Fibroblast of skin of back (primary cell): ENCODE measurements at regions not wholly inside any gene's neighbourhood (a gene's known extent, or its start where the extent isn't known, plus 50 kb on each side); places are given as distances from the start of the nearest gene placed in this dataset.
"Not testable (repeated sequence)": the region's sequence is repeated elsewhere in the genome, so short reads cannot be mapped to it uniquely, and the experiment has no call there.

Experiments used
- DNase-seq: peaks from one replicate; pipeline ENCODE4 v3.0.0-alpha.2; 2013

DNA sequence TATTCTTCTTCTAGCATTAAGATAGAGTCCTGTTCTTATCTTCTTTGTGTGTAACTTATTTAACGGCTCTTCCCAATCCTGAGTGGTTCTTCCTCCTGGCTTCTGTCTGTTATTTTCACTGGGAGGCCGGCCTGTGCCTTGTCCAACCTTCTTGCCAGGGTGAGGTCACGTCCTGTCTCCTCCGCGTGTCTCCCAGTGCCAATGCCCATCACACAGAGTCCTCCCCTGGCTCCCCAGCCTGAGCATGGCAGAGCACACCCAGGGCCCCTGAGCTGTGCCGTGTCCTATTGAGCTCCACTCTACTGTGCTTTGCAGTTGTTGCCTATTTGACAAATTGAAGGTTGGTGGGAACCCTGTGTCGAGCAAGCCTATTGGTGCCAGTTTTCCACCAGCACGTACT lies 487.3 kb downstream of the BRD1 start:
- DNase-seq = no peak

DNA sequence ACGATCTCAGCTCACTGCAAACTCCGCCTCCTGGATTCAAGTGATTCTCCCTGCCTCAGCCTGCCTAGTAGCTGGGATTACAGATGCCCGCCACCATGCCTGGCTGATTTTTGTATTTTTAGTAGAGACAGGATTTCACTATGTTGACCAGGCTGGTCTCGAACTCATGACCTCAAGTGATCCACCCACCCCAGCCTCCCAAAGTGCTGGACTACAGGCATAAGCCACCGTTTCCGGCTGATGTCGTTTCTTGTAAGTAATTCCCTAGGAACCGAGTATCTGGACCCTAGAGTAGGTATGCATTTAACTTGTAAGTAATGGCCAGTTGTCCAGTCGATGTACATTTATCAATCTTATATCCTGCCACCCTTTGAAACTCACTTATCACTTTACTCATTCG lies 491.2 kb downstream of the BRD1 start:
- DNase-seq = not testable (repeated sequence)

DNA sequence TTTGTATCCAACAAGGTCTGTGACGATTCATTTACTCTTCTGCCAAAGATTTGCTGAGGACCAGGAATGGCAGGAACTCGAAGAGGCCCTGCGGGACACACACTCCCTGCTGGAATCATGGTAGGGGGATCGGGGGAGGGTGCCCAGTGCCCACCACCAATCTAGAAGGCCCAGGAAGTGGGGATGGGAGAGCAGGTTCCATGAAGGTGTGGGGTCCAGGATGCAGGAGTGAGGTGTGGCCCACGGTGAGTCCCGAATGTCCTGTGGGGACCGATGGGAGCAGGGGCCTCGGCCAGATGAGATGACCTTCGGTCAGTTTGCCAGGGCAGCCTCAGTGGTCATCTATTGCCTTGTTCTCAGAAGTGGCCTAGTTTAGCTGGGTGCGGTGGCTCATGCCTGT lies 492.7 kb downstream of the BRD1 start:
- no peak for DNase-seq

DNA sequence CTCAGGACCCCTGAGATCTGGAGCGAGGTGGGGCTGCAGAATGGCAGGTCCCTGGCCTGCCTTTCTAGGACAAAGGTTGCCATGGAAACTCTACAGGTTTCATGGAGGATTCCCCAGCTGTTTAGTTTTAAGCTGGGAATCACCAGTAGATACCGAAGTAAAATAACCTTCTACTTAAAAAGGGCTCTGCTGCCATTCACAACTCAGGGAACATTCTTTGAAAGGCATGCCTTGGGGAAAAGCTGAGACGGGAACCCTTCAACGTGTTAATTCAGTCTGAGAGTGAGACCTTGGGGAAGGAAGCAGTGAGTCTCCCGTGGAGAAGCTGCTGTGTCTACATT lies 493.3 kb downstream of the BRD1 start:
- no peak for DNase-seq

DNA sequence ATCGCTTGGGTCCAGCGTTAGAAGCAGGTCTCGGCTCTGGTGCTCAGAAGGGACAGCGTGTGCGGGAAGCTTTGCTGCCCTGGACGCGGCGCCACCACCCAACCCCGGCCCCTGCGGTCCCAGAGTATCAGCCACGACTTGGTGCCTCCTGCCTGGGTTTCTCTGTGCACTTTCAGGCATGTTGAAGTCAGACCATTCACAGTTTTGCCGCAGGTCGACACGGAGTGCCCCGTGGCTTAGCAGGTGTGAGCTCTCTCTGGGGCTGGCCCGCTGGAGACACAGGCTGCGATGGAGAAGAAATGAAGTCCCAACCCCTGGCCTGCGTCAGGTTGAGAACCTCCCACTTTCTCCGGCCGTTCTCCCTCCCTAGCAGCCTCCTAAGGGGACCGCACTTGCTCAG lies 494.5 kb downstream of the BRD1 start:
- no peak for DNase-seq

DNA sequence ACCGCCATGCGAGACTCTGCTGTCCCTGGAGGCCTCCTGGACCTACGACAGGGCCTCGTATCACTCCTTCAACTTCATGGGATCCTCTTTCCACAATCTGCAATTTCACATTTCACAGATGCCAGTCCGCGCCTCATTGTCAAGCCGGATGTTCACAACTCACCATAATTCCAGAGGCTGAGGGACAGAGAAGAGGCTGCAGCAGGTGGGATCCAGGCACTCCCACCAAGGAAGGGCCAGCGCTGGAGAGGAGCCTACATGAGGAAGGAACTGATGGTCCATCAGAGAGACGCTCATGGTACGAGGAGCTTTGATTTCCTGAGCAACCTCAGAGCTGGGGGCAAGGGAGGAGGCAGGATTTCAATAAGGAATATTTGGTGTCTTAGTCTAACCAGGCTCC lies 495.0 kb downstream of the BRD1 start:
- no peak for DNase-seq

DNA sequence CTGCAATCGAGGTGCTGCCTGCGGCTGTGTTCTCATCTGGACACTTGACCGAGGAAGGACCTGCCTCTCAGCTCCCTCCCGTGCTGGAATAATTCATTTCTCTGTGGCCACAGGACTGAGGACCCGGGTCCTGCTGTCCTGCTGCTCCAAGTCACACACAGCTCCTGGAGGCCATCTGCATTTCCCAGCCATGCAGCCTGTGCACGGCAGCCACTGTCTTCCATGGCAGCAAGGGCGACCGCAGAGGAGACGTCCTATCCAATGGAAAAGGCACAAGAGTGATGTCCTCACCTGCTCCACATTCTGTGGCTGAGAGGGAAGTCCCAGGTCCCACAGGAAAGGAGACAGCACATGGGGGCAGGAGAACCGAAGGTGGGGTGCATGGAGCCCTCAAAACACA lies 495.8 kb downstream of the BRD1 start:
- no peak for DNase-seq

DNA sequence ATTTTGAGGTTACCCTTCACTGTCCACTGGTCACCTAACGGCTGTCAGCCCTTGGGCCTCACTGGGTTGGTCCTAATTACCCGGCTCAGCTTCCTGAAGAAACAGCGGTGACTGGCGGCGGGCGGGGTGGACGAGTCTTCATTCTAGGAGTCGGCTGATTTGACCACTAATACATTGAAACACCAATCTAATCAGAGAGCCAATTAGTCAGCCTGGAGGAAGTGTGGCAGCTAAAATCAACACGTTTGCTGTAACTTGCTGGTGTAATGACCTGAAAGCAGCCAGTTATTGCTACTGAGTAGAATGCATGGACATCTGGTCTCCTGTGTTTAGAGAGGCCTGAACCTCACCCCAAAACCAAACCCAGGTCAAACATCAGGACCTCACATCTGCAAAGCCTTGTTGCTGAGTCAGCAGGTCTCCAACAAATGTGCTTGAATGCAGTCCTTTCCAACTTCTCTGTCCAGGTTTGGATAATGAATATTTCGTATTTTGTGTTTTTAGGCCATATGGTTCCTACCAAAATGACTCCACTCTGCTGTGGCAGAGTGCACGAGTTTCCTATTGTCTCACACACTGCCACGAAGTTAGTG lies 496.4 kb downstream of the BRD1 start:
- no peak for DNase-seq

DNA sequence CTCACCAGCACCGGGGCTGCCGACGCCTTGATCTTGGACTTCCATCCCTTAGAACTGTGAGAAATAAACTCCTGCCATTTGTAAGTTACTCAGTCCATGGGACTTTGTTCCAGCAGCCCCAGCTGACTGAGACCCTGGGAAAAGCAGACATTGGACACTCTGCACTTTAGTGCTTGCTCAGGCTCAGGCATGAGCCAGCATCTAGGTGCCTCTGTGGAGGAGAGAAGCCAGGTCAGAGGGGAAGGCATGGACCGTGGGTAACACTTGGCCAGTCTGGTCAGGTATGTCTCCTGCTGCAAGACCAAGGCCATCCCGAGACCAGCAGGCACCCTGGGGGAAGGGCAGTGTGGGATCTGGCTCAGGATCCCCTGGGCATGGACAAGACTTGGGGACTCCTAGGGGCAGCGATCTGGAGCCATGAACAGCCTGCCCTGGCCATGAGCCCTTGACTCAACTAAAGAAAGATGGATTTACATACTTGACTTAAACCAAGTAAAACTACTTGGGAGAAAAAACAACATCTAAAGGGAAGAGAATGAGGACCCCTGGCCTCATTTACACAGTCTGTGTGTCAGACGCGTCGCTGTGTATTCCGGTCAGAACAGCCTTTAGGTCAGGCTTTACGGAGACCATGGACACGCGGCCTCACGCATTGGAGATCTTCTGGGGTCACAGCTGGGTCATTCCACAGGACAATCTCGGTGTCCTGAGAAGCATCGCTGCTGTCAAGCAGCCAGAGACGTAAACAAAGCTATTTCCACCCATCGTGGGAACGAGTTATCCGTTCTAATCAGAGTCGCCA lies 497.1 kb downstream of the BRD1 start:
- no peak for DNase-seq

DNA sequence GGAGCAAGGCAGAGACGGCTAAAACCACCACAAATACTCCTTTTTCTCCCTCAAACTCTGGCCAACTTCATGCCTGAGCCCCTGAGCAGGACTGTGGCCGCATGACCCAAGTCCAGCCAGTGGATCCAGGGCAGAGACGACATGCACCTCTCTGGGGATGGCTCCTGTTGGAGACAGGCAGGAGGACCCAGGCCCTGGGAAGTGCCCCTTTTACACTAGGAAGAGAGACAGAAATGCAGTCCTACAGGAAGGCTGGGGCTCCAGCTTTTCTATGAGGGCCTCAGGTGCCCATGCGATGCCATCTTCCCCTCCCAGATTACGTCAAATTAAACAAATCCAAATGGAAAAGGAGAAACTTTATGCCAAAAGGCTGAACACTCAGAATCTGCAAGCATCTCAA lies 498.0 kb downstream of the BRD1 start:
- no peak for DNase-seq

DNA sequence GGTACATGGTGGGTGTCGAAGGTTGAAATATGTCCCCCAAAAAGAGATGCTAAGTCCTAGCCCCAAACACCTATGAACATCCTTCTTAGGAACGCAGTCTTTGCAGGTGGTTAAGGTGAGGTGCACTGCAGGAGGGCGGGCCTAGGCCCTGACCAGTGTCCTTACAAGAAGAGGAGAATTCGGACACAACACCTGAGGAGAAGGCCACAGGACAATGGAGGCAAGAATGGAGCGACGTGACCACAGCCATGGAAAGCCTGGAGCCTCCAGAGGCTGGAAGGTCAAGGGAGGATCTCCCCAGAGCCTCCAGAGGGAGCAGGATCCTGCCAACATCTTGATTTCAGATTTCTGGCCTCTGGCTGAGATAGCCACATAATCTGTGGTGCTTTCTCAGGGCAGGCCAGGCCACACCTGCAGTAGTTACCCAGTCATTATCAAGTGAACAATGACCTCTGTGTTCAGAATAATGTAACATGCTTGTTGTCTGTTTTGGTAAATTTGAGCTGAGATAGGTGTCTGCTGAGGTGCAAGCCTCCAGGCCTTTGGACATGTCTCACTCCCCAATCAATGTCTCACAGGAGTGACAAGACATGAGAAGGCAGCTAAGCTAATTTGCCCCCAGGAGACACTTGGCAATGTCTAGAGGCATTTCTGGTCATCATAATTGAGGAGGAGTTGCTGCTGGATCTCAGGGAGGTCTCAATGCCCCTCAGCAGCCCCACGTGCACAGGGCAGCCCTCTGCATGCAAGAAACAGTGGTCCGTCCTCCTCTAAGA lies 498.9 kb downstream of the BRD1 start:
- DNase-seq = no peak

DNA sequence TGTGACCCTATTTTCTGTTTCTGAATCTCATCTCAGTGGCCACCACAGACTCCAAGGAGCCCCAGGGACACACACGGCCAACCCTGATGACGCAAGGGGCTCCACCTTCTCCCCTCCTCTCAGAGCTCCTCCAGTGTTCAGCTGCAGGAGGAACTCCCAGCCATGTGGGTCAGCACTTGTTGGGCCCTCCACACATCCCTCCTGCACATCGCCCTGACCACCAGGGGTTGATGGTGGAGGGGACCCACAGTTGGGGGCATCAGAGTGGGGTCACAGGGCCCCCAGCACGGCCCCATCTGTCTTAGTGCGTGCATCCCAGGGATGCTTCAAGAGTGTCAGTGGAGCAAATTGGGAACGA lies 499.6 kb downstream of the BRD1 start:
- no peak for DNase-seq

DNA sequence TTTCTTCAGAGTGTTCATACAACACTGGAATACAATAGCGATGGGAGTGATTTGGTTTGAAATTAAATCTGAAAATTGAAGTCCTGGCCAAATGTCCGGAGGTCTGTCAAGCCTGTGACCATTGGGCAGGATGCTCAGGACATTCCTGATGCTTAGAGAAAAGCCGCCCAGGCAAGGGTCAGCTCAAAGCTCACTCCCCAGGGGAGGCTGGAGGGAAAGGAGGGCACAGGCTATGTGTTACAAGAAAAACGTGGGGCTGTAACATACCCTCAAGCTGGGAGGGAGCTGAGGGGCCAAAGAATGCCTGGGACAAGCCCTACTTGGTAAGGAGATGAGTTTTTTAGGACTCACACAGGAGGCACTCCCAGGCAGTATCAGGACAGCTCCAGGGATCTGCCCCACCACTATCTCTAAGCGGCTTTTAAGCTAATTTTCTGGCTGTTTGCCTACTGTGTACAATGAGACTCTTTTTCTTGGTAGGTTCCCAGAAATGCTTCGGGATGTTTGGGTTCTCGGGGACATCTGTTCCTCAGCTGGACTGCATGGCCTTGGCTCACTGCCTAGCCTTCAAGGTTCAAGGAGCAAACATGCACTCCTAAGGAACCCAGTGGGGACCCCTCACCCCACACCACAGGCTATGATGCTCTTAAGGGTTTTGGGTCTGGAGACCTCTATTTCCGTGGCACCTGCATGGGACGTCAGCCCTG lies 500.1 kb downstream of the BRD1 start:
- no peak for DNase-seq

DNA sequence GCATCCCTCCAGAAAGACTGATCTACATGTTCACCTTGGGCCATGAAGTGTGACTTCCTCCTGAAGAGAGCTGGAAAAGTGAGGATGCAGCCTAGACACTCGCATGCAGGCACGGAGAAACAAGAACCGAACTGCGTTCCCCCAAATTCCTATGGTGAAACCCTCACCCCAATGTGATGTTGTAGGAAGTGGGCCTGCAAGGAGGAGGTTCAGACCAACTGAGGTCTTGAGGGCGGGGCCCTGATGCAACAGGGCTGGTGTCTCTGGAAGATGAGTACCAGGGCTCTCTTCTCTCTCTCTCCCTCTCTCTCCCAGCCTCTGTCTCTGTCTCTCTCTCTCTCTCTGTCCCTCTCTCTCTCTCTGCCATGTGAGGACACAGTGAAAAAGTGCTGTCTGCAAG lies 501.1 kb downstream of the BRD1 start:
- no peak for DNase-seq

DNA sequence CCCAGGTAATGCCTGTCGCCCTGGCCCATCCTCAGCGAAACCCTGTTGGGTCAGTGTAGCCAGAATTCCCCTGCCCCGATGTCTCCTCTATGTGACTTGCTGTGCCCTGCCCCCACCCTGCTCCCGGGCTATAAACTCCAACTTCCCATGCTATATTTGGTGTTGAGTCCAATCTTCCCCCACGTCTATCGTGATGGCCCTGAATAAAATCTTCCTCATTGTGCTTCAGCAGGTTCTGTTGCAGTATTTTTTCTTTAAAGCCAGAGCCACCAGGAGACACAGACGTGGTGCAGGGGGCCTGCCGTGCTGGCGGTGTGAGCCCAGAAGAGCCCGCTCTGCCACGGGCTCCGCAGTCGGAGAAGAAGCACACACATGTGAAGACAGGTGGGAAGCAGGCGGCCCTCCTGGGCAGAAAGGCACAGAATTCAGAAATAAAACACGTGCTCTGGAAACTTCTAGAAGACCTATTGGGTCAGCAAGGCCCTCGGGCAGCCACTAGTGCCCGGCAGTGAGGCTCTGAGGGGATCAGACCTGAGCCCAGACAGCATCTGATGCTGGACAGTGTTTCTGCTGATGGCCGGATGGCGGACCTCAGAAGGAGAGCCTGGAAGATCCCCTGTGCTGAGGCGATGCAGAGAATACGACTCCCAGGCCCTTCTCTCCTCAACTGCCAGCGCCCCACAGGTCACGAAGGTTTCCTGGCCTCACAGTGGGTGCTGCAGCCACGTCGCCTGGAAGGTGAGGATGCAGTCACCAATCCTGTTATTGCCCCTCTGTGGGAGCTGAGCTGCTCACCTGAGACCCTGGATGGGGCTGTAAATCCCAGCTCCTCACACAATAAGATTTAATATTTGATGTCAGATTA lies 501.9 kb downstream of the BRD1 start:
- DNase-seq = no peak

DNA sequence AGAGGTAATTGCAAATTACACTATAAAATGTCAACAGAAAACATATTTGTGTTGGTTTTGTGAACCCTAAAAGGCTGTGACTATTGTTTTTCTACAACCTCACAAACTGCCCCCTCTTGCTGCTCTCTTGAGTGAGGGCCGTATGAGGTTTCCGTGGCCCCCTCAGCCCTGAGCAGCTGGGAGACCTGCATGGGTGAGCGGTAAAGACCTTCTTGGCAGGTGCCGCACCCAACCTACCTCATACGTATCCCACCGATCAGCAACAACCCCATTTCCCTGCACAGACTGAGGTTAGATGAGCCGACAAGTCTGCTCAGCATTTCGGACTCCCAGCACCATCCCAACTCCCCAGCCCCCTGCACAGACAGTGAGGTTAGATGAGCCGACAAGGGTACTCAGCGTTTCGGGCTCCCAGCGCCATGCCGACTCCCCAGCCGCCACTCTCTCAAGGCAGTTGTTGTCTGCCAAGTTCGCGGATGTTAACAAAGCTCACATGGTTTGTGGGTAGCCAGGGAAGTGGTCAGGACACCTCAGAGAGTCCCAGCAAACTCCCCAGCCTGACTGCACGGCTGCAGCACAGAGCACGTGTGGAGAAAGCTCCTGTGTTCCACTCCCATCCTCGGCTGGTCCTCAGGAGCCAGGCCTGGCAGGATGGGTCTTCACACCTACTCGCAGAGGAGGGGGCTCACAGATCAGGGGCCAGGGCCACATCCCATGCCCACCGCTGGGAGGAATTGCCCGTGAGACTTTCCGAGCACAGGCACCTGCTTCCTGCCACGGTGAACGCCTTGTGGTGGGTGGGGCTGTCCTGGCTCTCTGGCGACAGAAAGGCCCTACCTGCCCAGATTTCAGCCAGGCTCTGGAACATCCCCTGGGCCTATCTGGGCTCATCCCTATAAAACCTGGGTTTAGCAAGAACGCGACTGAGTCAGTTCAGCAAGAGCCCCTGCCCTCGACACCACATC lies 502.9 kb downstream of the BRD1 start:
- no peak for DNase-seq

DNA sequence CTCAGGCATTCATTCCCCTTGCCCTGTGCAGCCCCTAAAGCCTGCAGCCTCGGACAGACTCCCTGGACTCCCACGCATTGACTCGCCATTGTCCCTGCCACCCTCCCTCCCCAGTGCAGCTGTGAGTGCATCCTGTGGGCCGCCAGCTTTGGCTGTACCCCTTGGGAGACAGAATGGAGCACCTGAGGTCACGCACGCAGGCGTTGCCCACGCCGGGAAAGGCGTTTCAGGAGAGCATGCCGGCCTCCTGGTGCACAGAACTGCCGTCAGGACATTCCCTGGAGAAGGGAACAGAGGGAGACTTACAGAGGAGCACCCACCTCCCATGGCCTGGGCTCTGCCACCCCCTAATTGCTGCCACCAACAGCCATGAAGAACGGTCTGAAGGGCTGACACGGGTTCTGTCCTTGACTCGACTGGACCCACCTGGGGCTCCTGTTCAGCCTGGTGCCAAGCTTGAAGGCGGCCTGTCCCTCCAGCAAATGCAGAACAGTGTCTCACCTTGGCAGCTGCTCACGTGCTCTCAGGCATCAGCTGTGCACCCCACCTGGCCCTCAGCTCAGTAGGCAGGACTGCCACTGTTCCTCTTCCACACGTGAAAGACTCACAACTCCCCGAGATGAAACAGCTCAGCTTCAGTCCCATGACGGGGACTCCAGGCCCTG lies 503.8 kb downstream of the BRD1 start:
- DNase-seq = no peak

DNA sequence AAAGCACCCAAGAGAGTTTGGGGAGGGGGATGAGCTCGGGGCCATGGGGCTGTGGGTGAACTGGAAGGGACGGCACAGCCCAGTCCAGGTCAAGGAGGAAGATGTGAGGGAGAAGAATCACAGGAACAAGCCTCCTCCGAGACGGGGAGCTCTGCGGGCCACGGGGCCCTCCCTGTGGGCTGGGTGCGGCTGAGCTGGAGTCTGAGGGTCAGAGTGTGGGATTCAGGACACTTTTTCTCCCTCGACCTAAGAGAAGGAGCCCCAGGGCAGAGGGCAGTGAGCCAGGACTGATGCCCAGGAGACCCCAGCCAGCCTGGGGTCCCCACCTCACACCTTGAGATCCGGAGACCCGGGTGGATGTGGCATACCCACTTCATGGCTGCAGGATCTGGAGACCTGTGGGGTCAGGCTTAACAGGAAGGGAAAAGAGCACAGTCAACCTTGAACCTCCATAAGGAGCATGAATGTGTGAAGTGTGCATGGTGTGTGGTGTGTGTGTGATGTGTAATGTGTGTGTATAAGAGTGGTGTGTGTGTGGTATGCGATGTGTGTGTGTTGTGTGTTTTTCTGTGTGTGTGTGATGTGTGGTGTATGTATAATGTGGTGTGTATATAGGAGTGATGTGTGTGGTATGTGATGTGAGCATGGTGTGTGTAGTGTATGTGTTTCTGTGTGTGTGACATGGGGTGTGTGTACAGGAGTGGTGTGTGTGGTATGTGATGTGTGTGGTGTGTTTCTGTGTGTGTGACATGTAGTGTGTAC lies 504.6 kb downstream of the BRD1 start:
- no peak for DNase-seq

DNA sequence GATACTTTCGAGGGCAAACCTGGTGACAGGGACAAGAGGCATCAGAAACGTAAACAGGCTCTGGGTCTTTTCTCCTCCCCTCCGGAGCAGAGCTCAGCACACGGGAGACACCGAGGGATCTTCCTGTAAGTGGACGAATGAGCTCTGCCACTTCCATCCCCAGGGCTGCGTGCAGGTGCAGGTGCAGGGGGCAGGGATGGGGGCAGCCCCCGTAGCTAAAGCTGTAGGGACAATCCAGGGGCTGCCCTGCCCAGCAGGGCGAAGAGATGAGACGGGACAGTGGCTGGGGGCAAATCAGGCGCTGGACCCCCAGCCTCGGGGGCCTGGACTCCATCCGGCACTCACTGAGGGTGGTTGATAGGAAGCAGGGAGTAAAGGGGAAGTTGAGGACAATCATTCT lies 505.4 kb downstream of the BRD1 start:
- DNase-seq = no peak
